GM19035 (cell line): ENCODE measurements at regions not wholly inside any gene's neighbourhood (a gene's known extent, or its start where the extent isn't known, plus 50 kb on each side); places are given as distances from the start of the nearest gene placed in this dataset.

ENCODE experiments used
- ATAC-seq: cut with Tn5 transposase; IDR thresholded peaks from one replicate; pipeline ENCODE4 v1.9.1; 2021; ENCODE audit not compliant: unreplicated experiment

GRCh38 chr3:189108067-189108466 lies 63.7 kb upstream of the TPRG1 start:
- no peak for ATAC-seq

DNA sequence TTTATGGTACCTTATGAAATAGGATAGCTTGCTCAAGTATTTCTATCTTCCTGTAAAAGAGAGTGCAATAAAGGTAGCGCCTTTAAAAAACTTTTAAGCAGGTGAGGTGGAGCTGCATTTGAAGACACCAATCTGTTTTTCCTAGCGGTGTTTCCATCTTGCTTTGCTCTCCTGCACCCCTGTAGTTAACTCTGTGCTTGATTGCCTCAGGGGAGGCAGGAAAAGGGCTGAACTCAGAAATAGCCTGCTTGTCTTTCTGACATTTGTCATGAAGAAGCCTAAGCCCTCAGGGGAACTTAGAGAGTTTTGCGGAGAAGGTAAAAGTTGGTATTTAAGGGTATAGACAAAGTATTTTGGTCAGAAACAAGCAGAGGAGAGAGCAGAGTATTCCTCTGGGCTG lies 63.0 kb upstream of the TPRG1 start:
- ATAC-seq, result no peak

GRCh38 chr3:189109145-189109544 lies 62.6 kb upstream of the TPRG1 start:
- no peak for ATAC-seq

DNA sequence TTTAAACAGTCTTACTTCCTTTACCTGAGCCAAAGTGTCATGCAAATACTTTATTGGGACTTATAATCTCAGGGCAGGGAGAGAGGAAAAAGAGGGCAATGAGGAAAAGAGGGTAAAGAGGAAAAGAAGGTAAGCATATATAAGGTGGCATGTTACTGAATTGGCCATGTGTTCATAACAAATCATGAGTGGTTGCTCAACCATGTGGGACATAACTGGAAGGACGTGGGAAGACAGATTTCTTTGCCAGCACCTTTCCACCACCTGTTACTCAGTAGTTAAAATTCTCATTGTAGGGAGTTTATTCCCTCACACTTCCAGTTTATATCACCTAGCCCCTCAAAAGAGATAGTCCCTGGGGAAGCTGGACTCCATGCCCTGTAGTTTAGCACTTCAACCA lies 54.7 kb upstream of the TPRG1 start:
- ATAC-seq, result no peak

DNA sequence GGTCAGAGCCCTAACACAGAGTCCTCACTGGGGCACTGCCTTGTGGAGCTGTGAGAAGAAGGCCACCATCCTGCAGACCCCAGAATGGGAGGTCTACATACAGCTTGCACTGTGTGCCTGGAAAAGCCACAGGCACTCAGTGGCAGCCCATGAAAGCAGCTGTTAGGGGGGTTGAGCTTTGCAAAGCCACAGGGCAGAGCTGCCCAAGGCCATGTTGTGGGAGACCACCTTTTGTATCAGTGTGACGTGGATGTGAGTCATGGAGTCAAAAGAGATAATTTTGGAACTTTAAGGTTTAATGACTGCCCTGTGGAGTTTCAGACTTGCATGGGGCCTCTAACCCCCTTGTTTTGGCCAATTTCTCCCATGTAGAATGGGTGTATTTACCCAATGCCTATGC lies 52.9 kb upstream of the TPRG1 start:
- no peak for ATAC-seq

DNA sequence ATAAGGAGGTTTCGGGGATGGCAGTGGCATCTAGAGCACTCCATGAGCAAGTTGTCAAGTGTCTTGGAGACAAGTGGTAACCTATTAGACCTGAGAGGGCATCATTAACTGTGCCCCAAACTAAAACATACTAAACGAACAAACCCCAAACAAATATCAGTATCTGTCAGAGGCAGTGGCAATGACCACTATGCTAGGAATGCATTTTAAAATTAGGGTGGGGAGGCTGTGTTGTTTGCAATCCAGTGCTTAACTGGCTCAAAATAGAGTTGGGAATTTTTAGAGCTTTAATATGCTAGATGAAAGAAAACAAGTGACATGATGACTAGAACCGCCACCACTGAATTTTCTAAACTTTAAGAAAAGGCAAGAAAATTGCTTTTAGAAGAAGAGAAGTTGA lies 51.8 kb upstream of the TPRG1 start:
- ATAC-seq, result no peak

- ATAC-seq, result no peak
Observed at GRCh38 chr3:189121092-189121491, 50.7 kb upstream of the TPRG1 start.
